ENCODE measurements at regions not wholly inside any gene's neighbourhood (a gene's known extent, or its start where the extent isn't known, plus 50 kb on each side); places are given as distances from the start of the nearest gene placed in this dataset.

GRCh38 chr1:229058729-229059128 lies 212.2 kb upstream of the RAB4A start:
- Histone ChIP-seq H3K9me3 (ENCODE audit: insufficient read depth, low read depth) (no peaks in the 10 kb centered on the region), H3K4me1 (replicated peaks; ENCODE audit: insufficient read depth) (no peaks in the 10 kb centered on the region), H3K4me3 (no peak overlapping the region), H3K9me2 (ENCODE audit: insufficient read depth) (no peaks in the 10 kb centered on the region), H3K27me3 (ENCODE audit: insufficient read depth, low read depth) (peaks cover 72% of the 10 kb centered on the region), H3F3A (ENCODE audit: insufficient read depth, low read depth) (no peaks in the 10 kb centered on the region), H2AFZ (no peak overlapping the region), H4K20me1 (ENCODE audit: insufficient read depth) (no peaks in the 10 kb centered on the region; the same call in 1 of the 2 replicates), H3K36me3 (ENCODE audit: low read depth) (no peaks in the 10 kb centered on the region), H3K79me2 (ENCODE audit: low read depth) (no peaks in the 10 kb centered on the region), H3K4me2 (no peak overlapping the region), H3K27ac (no peak overlapping the region)
- ChIA-PET POLR2A (ENCODE audit: unreplicated experiment) (no interaction called here), CTCF (no interaction called here)
- TF ChIP-seq EZH2 (IDR thresholded peaks at IDR 0.05; ENCODE audit: low read depth): no peak
- TF ChIP-seq, protein P1, sequence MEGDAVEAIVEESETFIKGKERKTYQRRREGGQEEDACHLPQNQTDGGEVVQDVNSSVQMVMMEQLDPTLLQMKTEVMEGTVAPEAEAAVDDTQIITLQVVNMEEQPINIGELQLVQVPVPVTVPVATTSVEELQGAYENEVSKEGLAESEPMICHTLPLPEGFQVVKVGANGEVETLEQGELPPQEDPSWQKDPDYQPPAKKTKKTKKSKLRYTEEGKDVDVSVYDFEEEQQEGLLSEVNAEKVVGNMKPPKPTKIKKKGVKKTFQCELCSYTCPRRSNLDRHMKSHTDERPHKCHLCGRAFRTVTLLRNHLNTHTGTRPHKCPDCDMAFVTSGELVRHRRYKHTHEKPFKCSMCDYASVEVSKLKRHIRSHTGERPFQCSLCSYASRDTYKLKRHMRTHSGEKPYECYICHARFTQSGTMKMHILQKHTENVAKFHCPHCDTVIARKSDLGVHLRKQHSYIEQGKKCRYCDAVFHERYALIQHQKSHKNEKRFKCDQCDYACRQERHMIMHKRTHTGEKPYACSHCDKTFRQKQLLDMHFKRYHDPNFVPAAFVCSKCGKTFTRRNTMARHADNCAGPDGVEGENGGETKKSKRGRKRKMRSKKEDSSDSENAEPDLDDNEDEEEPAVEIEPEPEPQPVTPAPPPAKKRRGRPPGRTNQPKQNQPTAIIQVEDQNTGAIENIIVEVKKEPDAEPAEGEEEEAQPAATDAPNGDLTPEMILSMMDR (conservative IDR thresholded peaks at IDR 0.05): no peak
- DNase-seq: no peak
- intact Hi-C loops (cut with micrococcal nuclease; ENCODE audit: unreplicated experiment): no loop called here
- BruUV-seq (replicated peaks): no TSS peak

DNA sequence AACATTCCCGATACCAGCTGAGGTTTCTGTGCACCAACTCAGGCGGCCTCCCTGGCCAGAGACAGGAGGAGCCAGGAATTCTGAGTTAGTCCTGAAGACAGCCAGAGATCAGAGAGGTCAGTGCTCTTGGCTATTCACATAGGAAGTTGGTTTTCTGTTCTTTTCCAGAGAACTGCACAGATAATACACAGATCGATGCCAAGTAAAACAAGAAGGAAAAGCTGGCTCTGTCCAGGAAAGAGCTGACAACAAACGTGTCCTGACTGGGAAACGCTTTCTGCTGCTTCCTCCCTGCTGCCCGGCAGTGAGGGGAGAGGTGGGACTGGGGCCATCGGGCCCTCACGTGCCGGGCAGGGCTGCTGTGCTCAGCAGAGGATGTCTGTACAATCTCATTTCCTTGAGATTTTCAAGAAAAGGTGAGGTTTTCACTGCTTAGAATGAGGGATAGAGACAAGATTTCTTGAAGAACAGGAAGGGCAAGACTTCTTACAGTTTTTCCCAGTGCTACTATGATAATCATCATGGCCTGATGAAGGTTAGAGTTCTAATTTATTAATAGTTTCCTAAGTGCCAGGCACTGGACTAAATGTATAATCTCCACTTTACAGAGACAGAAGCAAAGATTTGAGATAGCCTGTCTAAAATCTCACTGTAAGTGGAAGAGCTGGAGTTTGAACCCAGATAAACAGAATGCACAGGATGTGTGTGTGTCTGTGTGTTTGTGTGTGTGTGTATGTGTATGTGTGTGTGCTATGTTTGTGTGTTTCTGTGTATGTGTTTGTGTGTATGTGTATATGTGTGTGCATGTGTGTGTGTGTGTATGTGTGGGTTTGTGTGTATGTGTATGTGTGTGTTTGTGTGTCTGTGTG lies 211.0 kb upstream of the RAB4A start:
- CTCF ChIA-PET: interaction anchor here (0.6 kb wide), 1 partner anchor 250 kb away, joined by 14 read pairs; no protein-coding TSS in a partner anchor
- H2AFZ ChIP-seq: no peak overlapping the region
- H3K9me2 ChIP-seq (ENCODE audit: insufficient read depth): no peaks in the 10 kb centered on the region
- no peaks in the 10 kb centered on the region; the same call in 1 of the 2 replicates for H4K20me1 ChIP-seq (ENCODE audit: insufficient read depth)
- H3K27ac ChIP-seq: no peak overlapping the region
- H3K9me3 ChIP-seq (ENCODE audit: insufficient read depth, low read depth): no peaks in the 10 kb centered on the region
- BruUV-seq (replicated peaks): no TSS peak
- H3K27me3 ChIP-seq (ENCODE audit: insufficient read depth, low read depth): peaks cover 77% of the 10 kb centered on the region
- TF ChIP-seq, protein P1 (conservative IDR thresholded peaks at IDR 0.05): no peak
- no peak for TF ChIP-seq EZH2 (IDR thresholded peaks at IDR 0.05; ENCODE audit: low read depth)
- POLR2A ChIA-PET (ENCODE audit: unreplicated experiment): no interaction called here
- no peaks in the 10 kb centered on the region for H3K4me1 ChIP-seq (replicated peaks; ENCODE audit: insufficient read depth)
- H3F3A ChIP-seq (ENCODE audit: insufficient read depth, low read depth): no peaks in the 10 kb centered on the region
- H3K36me3 ChIP-seq (ENCODE audit: low read depth): no peaks in the 10 kb centered on the region
- no peak for DNase-seq
- H3K4me2 ChIP-seq: no peak overlapping the region
- H3K79me2 ChIP-seq (ENCODE audit: low read depth): no peaks in the 10 kb centered on the region
- H3K4me3 ChIP-seq: no peak overlapping the region
- intact Hi-C loops (cut with micrococcal nuclease; ENCODE audit: unreplicated experiment): no loop called here

DNA sequence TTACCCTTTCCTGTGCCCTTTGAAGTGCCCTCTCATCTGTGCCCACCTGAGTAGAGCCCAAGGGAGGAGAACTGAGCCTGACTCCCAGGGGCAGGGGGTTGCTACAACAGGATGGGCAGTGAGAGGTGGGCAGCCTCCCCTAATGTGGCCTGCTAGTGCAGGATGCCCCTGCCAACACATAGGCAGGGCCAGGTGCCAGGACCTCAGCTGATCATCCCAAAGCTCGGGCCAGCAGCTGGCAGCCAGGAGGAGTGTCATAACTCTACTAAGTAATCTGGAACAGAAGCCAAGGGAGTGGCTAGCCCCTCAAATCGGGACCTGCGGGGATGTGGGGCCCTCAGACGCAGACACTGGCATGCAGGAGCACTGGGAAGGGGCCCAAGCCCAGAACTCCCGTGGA lies 208.8 kb upstream of the RAB4A start:
- Histone ChIP-seq H4K20me1 (ENCODE audit: insufficient read depth) (no peaks in the 10 kb centered on the region; the same call in 1 of the 2 replicates), H2AFZ (no peak overlapping the region)
- POLR2A ChIA-PET (ENCODE audit: unreplicated experiment): no interaction called here

More for the DNA sequence above, 208.8 kb upstream of the RAB4A start:
- no peaks in the 10 kb centered on the region for H3K9me2 ChIP-seq (ENCODE audit: insufficient read depth)
- H3K4me3 ChIP-seq: no peak overlapping the region
- no peaks in the 10 kb centered on the region for H3K4me1 ChIP-seq (replicated peaks; ENCODE audit: insufficient read depth)
- no peaks in the 10 kb centered on the region for H3F3A ChIP-seq (ENCODE audit: insufficient read depth, low read depth)
- intact Hi-C loops (cut with micrococcal nuclease; ENCODE audit: unreplicated experiment): no loop called here
- CTCF ChIA-PET: no interaction called here
- TF ChIP-seq, protein P1 (conservative IDR thresholded peaks at IDR 0.05): no peak
- no peak for TF ChIP-seq EZH2 (IDR thresholded peaks at IDR 0.05; ENCODE audit: low read depth)
- no peaks in the 10 kb centered on the region for H3K9me3 ChIP-seq (ENCODE audit: insufficient read depth, low read depth)
- no peaks in the 10 kb centered on the region for H3K79me2 ChIP-seq (ENCODE audit: low read depth)
- DNase-seq: no peak
- no peak overlapping the region for H3K27ac ChIP-seq
- BruUV-seq (replicated peaks): no TSS peak
- no peaks in the 10 kb centered on the region for H3K36me3 ChIP-seq (ENCODE audit: low read depth)
- H3K4me2 ChIP-seq: no peak overlapping the region
- H3K27me3 ChIP-seq (ENCODE audit: insufficient read depth, low read depth): peaks cover 76% of the 10 kb centered on the region

Data from PC-9 (cell line).